ENCODE measurements at regions not wholly inside any gene's neighbourhood (a gene's known extent, or its start where the extent isn't known, plus 50 kb on each side); places are given as distances from the start of the nearest gene placed in this dataset.

- TF ChIP-seq POLR2A (IDR thresholded peaks at IDR 0.05) (no peak), CTCF (IDR thresholded peaks at IDR 0.05) (no peak)
Observed at GRCh38 chr7:46606761-46607160, 685.7 kb upstream of the IGFBP3 start.
